HG03432 (cell line): ENCODE measurements at regions not wholly inside any gene's neighbourhood (a gene's known extent, or its start where the extent isn't known, plus 50 kb on each side); places are given as distances from the start of the nearest gene placed in this dataset.

ENCODE experiments used
- ATAC-seq: cut with Tn5 transposase; IDR thresholded peaks from one replicate; pipeline ENCODE4 v1.9.1; 2021; ENCODE audit warnings: mild to moderate bottlenecking, moderate library complexity; ENCODE audit not compliant: unreplicated experiment

- ATAC-seq, result no peak
Observed at GRCh38 chr7:42460148-42460547, 223.1 kb upstream of the GLI3 start.

GRCh38 chr7:42457663-42458062, 220.7 kb upstream of the GLI3 start:
- ATAC-seq, result no peak

GRCh38 chr7:42456756-42457276, 219.8 kb upstream of the GLI3 start:
- ATAC-seq, result no peak

- ATAC-seq, result no peak
Observed at GRCh38 chr7:42456267-42456666, 219.3 kb upstream of the GLI3 start.

- no peak for ATAC-seq
Observed at GRCh38 chr7:42453931-42454361, 216.9 kb upstream of the GLI3 start.

GRCh38 chr7:42452356-42452755, 215.3 kb upstream of the GLI3 start:
- ATAC-seq, result no peak

DNA sequence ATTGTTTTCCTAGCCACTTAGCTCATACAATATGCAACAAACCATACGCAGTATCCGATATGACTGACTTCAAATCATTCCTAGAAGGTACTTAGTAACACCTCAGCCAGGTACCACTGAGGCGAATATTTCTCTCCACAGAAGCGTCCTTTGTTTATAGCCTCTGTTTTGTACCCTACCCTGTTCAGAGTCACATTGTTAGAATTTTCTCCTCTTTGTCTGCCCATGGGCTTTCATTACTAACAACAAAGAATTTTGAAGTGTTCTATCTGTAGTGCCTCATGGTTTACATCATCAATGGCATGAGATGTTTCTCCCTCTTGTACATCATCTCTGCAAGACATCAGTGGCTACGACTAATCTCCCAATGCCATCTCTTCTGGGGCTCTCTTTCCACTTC, 212.4 kb upstream of the GLI3 start:
- no peak for ATAC-seq

DNA sequence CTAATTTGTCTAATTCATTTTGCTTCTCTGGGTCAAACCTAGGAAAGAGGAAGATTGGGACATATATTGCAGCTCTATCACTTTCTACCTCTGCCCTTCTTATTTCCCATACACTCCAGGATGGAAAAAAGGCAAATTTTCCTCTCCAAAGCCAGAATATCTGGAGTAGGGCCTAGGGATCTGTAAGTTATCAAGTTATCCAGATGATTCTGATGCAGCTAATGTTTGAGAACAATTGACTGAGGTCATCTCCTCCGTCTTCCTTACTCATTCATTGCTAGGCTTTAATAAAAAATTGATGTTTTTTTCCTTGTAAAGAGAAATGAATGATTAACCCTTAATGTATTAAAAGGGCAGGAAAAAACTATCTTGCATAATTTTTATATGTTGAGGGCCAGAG, 211.9 kb upstream of the GLI3 start:
- ATAC-seq, result no peak

- no peak for ATAC-seq
Observed at GRCh38 chr7:42445691-42446090, 208.7 kb upstream of the GLI3 start.

GRCh38 chr7:42440951-42441350, 203.9 kb upstream of the GLI3 start:
- ATAC-seq, result no peak

DNA sequence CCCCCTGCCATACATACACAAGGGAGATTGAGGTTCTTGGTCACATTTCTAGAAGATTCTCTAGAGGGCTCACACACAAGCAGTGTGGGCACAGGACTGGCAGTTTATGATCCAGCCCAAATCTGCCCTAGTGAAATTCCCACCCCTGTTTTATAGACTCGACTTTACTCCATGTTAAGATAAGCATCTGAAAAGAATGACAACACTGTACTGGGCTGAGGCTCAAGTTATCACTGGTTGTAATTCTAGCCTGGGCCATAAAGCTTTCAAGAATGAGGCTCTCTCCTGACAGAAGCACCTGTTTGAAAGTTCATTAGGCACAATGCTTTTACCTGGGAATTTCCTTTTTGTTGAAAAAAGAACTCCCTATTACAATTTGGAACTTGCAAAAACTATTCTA, 195.6 kb upstream of the GLI3 start:
- no peak for ATAC-seq

GRCh38 chr7:42431873-42432272, 194.9 kb upstream of the GLI3 start:
- no peak for ATAC-seq

DNA sequence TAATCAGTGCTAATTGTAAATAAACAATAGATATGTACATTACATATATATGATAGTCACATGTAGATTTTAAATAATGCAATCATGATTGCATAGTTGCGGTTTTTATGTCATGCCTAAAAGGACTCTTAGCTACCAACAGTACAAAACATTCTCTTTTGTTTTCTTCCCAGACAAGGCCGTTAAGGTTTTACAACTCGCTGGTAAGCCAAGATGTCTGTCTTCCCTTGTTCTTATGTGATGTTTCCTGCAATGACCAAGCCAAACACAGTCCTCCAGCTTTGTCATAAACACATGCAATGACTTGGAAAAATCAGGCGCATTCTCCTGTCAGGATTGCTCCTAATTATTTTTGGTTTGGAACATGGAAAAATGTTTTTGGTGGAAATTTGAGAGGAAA, 192.3 kb upstream of the GLI3 start:
- no peak for ATAC-seq

- no peak for ATAC-seq
Observed at GRCh38 chr7:42426163-42426562, 189.2 kb upstream of the GLI3 start.

GRCh38 chr7:42414941-42415505, 178.0 kb upstream of the GLI3 start:
- no peak for ATAC-seq

DNA sequence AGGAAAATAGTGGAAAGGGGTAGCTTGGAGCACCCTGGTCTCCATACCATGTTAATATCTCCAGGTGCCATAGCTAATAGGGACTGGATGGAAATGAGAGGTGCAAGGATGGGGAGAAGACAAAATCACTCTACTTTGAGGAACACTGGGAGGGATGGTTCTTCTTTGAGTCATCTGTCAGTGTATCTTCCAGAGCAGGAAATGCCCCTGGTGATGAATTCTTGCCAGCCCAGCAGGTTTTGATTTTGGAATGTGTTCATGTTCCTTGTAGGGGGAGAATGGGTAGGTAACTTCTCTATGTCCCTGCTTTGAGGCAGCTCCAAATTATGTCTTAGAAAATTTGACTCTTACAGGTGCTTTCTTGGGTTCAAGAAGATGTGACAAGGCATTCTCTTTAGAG, 177.0 kb upstream of the GLI3 start:
- ATAC-seq, result no peak

GRCh38 chr7:42409296-42409695, 172.3 kb upstream of the GLI3 start:
- no peak for ATAC-seq

DNA sequence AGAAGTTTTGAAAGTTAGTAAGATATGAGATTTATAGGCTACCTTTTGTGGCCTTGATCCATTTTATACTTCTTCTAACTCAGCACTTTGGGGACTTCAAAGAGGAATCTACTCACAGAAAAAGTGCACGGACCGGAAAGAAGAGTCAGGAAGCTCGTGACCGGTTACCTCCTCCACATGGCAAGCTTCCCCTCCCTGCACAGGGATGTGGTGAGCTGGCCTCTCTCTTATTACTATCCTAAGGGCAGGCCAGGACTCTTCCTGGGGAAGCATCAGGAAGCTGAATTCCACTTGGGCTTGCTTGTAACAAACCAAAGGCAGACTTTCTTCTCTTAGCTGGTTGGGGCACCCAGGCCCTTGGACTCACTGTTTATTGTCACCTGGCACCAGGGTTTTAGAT, 170.8 kb upstream of the GLI3 start:
- ATAC-seq, result no peak

- ATAC-seq, result no peak
Observed at GRCh38 chr7:42407021-42407710, 170.2 kb upstream of the GLI3 start.

DNA sequence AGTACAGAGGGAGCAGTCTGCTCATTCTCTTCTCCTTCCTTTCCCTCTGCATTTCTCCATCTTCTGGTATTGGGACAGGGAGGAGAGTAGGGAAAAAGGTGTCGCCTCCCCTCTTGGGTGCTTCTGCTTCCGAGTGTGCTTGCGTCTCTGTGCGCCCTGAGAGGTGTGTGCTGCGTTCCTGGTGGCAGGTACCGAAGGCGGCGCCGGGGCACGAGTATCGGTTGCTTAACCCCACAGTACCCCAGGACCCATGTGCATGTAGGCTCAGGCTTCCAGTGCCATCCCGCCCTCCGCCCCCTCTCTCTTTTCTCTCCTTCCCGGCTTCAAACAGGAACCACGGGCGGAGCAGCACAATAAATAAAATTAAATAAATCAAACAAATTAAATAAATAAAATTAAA, 169.3 kb upstream of the GLI3 start:
- no peak for ATAC-seq

- ATAC-seq, result no peak
Observed at GRCh38 chr7:42405782-42406181, 168.8 kb upstream of the GLI3 start.

- ATAC-seq, result no peak
Observed at GRCh38 chr7:42403831-42404230, 166.8 kb upstream of the GLI3 start.

GRCh38 chr7:42400961-42401360, 164.0 kb upstream of the GLI3 start:
- no peak for ATAC-seq
